Right renal pelvis (tissue), 4 donors: ENCODE measurements at regions not wholly inside any gene's neighbourhood (a gene's known extent, or its start where the extent isn't known, plus 50 kb on each side); places are given as distances from the start of the nearest gene placed in this dataset.
A peak's percentile ranks its signal among the peaks of the same experiment; 100 is the strongest.
"Not testable (repeated sequence)": the region's sequence is repeated elsewhere in the genome, so short reads cannot be mapped to it uniquely, and the experiment has no call there.

Source experiments
- DNase-seq, 4 donors: peaks; one replicate each; pipeline ENCODE4 v3.0.0-alpha.2; 2013; ENCODE audit warnings: low read depth in 4 of 4, low spot score in 3 of 4, missing footprints in 1 of 4

DNA sequence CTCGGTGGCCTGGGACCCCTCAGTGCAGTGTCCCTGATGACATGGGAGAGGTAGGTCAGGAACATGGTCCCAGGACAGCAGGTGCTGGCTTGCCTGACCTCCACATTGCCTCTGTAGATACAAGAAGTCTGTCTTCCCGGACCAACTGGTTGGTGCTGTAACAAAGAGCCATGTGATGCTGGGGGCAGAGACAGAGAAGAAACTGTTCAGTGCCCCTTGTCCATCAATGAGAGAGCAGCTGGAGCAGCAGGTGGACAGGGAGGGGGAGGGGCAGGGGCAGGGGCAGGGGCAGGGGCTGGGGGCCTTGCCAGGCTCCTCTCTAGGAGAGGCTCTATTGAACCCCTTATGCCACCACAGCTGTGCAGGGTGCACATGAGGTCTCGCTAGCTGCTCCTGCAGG, 191.8 kb downstream of the KLRB1 start:
- DNase-seq, result not testable (repeated sequence)

DNA sequence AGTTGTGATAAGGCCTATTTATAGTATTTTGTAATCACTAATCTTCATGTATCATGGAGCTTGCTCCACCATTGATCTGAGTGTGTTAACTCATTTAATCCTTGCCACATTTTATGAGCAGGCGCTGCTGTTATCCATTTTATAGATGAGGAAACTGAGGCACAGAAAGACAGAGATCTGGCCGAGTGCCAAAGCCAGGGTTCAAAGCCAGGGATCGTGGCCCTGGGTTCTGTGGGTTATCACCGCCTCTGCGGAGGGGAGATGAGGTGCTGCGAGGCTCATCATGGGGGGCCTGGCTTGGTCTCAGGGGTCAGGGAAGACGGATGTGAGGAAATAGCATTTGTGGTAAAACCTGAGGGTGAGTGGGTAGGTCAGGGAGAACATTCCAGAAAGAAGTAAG, 193.9 kb downstream of the KLRB1 start:
- DNase-seq, result not testable (repeated sequence)

DNA sequence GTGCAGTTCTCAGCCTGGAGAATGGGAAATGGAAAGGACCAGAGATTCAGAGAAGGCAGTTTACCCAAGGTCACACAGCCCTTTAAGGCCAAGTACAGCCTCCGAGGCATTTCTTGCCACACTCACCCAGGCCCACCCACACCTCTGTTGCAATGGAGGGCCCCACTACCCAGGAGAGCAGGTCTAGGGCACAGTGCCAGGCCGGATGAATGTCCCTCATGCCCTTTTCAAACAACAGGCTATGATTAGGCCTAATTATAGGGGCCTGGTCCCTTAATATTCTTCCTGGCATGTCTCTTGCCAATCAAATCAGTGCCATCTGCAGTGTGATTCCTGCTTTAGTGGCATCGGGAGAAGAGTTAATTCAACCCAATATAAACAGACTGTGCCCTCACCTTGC, 195.3 kb downstream of the KLRB1 start:
- DNase-seq, result not testable (repeated sequence)

DNA sequence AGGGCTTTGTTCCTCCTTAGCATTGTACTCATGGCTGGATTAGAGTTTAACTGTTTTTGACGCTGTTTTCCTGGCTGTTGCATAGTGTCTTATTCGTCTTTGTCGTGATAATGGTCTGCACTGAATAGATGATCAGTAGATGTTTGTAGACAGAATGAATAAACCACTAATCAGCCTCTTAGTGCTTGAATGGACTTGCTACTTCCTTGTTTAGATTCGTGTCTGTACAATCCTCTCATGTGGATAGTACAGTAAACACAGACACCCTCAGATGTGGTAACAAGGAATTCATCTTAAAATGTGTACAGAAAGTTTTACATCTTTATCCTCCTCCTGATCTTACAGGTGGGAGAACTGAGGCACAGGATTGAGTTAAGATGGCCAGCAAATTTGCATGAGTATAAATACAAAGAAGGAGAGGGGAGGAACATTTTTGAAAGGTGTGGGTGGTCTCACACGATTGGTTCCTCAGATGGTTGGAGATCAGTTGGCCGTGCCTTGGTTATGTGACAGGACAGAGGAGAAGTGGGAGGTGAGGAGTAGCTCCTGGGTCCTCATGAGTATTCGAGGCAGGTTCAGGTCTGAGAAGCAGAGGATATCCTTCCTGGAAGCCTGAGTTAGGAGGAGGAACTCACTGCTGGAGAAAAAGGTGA, 196.0 kb downstream of the KLRB1 start:
- not testable (repeated sequence) for DNase-seq

DNA sequence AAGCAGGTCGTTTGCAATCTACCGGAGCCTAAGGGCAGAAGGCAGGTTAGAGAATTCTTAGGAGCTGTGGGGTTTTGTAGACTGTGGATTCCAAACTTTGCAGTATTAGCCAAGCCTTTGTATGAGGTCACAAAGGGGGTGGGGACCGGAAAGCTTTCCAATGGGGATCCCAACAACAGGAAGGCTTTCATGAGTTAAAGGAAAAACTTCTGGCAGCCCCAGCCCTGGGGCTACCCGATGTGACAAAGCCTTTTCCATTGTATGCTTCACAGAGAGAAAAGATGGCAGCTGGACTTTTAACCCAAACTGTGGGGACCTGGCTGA, 199.2 kb upstream of the PZP start:
- DNase-seq, result not testable (repeated sequence)

DNA sequence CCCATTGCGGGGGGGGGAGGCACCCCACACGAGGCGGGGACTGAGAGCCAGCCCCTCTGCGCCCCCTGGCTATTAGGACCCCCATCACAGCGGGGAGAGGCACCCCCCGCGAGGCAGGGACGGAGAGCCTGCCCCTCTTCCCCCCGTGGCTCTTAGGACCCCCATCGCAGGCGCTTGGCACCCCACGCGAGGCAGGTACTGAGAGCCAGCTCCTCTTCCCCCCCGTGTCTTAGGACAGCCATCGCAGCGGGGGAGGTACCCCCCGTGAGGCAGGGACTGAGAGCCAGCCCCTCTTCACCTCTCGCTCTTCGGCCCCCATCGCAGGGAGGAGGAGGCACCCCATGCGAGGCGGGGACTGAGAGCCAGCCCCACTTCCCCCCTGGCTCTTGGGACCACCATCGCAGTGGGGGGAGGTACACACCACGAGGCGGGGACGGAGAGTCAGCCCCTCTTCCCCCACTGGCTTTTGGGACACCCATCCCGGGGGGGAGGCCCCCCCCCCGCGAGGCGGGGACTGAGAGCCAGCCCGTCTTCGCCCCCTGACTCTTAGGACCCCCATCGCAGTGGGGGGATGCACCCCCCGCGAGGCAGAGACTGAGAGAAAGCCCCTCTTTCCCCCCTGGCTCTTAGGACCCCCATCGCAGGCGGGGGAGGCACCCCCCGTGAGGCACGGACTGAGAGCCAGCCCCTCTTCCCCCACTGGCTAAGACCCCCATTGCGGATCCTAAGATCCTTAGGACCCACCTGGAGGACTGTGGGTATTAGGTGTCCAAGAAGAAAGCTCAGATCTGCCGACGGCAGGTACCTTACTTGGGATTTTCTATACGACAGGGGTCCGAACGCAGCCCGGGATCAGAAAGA, 198.6 kb upstream of the PZP start:
- DNase-seq, result no peak

DNA sequence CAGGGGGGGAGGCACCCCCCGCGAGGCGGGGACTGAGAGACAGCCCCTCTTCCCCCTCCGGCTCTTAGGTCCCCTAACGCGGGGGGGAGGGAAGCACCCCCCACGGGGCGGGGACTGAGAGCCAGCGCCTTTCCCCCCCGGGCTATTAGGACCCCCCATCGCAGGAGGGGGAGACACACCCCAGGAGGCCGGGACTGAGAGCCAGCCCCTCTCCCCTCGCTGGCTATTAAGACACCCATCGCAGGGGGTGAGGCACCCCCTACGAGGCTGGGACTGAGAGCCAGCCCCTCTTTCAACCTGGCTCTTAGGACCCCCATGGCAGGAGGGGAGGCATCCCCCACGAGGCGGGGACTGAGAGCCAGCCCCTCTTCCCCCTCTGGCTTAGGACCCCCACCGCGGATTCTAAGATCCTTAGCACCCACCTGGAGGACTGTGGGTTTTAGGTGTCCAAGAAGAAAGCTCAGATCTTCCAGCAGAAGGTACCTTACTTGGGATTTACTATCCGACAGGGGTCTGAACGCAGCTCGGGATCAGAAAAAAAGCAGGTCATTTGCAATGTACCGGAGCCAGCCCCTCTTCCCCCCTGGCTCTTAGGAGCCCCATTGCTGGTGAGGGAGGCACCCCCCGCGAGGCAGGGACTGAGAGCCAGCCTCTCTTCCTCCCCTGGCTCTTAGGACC, 197.8 kb upstream of the PZP start:
- DNase-seq, result no peak

DNA sequence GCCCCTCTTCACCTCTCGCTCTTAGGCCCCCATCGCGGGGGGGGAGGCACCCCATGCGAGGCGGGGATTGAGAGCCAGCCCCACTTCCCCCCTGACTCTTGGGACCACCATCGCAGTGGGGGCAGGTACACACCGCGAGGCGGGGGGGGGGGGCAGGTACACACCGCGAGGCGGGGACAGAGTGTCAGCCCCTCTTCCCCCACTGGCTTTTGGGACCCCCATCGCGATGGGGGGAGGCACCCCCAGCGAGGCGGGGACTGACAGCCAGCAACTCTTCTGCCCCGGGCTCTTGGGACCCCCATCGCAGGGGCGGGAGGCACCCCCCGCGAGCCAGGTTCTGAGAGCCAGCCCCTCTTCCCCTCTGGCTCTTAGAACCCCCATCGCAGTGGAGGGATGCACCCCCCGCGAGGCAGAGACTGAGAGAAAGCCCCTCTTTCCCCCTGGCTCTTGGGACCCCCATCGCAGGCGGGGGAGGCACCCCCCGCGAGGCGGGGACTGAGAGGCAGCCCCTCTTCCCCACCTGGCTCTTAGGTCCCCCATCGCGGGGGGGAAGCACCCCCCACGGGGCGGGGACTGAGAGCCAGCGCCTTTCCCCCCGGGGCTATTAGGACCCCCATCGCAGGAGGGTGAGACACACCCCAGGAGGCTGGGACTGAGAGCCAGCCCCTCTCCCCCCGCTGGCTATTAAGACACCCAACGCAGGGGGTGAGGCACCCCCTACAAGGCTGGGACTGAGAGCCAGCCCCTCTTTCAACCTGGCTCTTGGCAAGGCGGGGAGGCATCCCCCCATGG, 196.5 kb upstream of the PZP start:
- no peak for DNase-seq

DNA sequence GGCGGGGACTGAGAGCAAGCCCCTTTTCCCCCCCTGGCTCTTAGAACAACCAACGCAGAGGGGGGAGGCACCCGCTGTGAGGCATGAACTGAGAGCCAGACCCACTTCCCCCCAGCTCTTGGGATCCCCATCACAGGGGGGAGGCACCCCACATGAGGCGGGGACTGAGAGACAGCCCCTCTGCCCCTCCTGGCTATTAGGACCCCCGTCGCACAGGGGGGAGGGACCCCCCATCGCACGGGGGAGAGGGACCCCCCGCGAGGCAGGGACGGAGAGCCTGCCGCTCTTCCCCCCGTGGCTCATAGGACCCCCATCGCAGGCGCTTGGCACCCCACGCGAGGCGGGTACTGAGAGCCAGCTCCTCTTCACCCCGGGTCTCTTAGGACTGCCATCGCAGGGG, 195.8 kb upstream of the PZP start:
- DNase-seq, result no peak

DNA sequence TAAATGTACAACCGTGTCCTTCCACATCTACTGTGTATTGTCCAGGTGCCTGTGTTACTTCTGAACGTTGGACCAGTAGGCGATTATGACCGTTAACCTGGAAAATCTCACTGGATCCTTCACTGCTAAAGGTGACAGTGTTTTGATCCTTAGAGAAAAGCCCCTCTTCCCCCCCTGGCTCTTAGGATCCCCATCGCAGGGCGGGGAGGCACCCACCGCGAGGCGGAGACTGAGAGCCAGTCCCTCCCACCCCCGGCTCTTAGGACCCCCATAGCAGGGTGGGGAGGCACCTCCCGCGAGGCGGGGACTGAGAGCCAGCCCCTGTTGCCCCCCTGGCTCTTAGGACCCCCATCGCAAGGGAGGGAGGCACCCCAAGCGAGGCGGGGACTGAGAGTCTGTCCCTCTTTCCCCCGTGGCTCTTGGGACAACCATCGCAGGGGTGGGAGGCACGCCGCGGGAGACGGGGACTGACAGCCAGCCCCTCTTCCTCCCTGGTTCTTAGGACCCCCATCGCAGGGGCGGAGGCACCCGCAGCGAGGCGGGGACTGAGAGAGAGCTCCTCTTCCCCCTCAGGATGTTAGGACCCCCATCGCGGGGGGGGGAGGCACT, 194.3 kb upstream of the PZP start:
- not testable (repeated sequence) for DNase-seq

DNA sequence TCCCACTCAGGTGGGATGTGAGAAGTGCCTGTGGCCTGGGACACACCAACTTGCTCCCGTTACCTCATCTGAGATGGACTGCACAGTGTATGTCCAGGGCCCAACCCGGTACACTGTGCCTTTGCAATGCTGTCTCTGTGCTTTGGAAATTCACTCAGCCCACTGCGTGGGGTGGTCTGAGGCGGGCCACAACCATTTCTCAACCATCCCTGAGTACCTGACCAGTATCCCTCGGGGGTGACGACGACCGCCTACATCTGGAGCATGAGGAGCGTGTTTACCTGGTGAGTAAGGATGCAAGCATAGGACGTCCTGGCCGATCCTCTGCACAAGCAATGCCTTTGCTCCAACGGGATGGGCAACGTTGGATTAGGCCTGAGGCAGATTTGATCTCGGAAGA, 188.2 kb upstream of the PZP start:
- DNase-seq, result not testable (repeated sequence)

DNA sequence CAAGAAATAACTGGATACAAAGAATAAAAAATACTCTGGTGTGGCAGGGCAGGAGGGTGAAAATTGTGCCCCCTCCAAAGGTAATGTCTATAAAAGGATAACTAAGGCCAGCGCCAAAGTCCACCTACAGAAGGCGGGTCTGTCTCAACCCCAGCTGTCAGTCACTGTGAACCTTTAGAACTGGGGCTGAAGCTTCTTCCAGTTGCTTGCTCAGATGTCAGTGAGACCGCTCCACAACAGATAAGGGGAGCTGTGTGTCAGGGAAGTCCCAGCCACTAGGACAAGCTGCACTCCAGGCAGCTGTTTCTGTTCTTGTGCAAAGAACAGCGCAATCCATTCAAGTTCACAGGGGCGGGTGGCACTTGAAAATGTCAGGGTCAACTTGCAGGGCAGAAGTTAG, 187.0 kb upstream of the PZP start:
- not testable (repeated sequence) for DNase-seq

DNA sequence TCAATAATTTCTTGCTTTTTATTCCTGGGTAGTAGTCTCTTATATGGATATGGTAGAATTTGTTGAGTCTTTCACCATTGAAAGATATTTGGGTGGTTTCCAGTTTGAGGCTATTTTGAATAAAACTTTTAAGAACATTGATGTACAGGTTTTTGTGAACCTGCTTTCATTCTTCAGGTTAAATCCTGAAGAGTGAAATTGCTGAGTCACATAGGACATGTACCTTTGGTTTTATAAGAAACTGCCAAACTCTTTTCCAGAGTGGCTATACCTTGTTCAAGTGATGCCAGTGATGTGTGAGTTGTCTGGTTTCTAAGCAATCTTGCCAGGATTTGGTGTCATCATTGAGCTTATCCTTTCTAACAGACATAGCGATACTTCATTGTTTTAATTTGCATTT, 184.6 kb upstream of the PZP start:
- no peak for DNase-seq

DNA sequence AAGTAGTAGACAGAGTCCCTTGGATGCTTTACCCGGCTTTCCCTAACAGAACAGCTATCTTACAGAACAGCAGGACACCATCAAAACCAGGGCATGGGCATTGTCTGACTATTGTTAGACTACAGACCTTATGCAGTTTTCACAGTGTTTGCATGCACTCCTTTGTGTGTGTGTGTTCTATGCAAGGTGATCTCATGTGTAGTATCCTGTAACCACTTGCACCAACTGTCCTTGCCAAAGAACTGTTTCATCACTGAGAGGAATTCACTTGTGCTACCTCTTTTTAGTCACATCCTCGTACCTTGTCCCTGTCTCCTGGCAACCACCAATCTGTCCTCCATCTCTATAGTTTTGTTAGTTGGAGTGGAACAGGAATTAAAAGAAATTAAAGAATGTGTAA, 183.6 kb upstream of the PZP start:
- DNase-seq, result peak in 1 of 4 donors; percentile 17

DNA sequence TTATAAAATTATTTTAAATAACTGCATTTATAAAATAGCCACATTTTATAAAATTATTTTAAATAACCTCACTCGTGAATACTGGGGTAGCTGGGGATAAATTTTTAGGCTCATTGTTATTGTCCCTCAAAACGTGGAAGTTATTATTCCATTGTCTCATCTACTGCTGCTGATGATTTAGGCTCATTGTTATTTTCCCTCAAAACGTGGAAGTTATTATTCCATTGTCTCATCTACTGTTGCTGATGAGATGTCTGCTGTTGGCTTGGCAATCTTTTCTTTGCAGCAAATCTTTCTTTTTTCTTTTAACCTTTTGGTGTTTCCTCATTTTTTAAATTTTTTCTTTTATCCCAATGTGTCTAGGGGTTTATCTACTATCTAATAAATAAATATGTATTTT, 182.6 kb upstream of the PZP start:
- no peak for DNase-seq

DNA sequence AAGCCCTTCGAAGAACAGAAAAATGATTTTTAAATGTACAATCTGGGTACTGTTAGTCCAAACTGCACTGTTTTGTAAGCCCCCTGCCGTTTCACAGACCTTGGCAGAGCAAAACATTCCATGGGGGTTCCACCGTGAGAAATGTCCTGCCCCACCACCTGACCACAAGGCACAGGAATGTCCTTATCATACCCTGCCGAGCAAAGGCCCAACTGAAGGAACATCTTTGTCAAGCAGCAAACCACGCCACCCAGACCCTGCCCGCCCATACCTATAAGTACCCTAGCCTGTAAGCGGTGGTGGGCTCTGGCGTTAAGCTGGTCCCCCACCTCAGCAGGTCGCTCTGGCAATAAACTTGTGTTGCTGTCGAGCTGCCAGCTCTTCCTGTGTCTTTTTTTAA, 181.6 kb upstream of the PZP start:
- no peak for DNase-seq

DNA sequence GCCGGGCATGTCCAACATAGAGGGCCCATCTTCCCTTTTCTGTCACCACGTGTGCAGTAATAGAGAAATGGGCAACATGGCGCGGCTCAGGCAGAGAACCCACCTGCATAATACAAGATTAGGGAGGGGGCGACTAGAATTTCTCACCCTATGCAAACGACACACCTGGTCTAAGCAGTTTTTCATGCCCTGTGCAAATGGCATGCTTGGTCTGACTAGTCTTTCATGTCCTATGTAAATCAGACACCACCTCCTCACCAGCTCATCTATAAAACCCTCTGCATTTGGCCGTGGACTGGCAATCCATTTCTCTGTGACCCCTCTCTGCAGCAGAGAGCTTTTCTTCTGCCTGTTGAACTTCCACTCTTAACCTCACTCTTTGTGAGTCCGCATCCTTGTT, 180.2 kb upstream of the PZP start:
- no peak for DNase-seq

DNA sequence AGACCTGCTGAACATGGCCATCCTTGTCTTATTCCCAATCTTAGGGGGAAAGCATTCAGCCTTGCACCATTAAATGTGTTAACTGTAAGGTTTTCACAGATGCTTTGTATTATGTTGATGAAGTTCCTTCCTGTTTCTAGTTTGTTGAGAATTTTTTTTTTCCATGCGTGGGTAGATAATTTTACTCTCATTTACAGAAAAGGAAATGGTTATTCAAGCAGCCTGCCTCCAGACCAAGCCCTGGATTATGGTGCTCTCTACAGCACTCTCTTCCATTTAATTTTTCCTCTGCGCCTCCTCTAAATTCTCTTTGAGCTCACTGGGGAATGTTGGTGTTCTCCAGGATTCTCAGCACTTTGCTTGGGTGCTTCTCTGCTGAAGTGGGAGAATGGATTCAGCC, 179.3 kb upstream of the PZP start:
- no peak for DNase-seq

DNA sequence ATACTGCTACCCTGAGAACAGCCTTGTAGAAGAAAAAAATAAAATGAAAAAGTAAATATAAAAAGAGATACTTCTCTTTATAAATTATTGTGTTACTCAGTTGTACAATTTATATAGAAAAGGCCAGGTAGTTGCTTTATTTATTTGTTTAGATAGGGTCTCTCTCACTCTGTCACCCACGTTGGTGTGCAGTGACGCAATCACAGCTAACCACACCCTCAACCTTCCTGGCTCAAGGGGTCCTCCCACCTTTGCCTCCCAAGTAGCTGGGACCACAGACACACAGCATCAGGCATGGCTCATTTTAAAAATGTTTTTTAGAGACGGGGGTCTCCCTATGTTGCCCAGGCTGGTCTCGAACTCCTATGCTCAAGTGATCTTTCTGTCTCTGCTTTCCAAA, 175.4 kb upstream of the PZP start:
- no peak for DNase-seq

DNA sequence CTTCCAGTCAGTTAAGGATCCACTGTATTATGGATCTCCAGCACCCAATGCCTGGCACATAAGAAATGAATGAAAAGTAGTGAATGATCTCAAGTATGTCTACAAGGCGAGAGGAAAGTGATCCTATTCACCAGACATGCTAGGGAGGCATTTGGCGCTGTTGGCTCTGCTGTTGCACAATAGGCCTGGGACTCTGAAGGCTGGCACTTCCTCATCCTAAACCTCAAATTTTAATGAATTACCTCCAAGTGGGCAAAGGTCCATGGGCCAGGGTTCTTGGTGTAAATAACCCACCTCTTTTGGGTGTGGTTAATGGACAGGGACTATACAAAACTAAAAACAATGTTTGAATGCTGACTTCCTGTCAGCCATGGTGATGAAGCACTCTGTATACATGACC, 173.4 kb upstream of the PZP start:
- DNase-seq, result no peak

DNA sequence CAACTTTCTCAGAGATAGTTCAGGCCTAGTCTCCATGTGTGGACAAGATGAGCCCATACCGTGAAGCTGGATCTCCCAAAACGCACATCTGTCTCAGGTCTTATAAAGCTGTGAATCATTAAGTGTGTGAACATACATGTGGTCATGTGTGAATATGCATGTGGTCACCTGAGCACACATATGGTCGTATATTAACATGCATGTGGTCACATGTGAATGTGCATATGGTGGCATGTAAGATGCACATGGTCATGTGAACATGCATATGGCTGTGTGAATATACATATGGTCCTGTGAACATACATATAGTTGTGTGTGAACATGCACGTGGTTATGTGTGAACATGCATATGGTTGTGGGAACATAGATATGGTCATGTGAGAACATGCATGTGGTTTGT, 172.5 kb upstream of the PZP start:
- no peak for DNase-seq
